ENCODE measurements at regions not wholly inside any gene's neighbourhood (a gene's known extent, or its start where the extent isn't known, plus 50 kb on each side); places are given as distances from the start of the nearest gene placed in this dataset.
"Not testable (repeated sequence)": the region's sequence is repeated elsewhere in the genome, so short reads cannot be mapped to it uniquely, and the experiment has no call there.

- Histone ChIP-seq H3K4me1 (ENCODE audit: control insufficient read depth in 2 of 2, insufficient read depth in 2 of 2, low read length in 2 of 2) (no peaks in the 10 kb centered on the region), H3K36me3 (ENCODE audit: control insufficient read depth in 2 of 2, insufficient read depth in 2 of 2, low read length in 1 of 2) (no peaks in the 10 kb centered on the region), H3K9me3 (ENCODE audit: control insufficient read depth in 2 of 2, insufficient read depth in 1 of 2, low read length in 1 of 2) (no peaks in the 10 kb centered on the region), H3K4me3 (ENCODE audit: low read length in 2 of 2) (no peak overlapping the region), H3K27me3 (ENCODE audit: control insufficient read depth in 2 of 2, insufficient read depth in 1 of 2, low read length in 1 of 2) (no peaks in the 10 kb centered on the region), H3K27ac (ENCODE audit: low read depth in 1 of 2, low read length in 1 of 2) (no peak overlapping the region)
- no peak for DNase-seq (ENCODE audit: low read depth in 6 of 9, low spot score in 9 of 9)
- WGBS: 82% methylated on average over 2 of the region's 2 CpGs
Observed at GRCh38 chr10:65235266-65235665, 1690.6 kb upstream of the LRRTM3 start.

GRCh38 chr10:65235846-65236245 lies 1690.0 kb upstream of the LRRTM3 start:
- no peak for DNase-seq (ENCODE audit: low read depth in 6 of 9, low spot score in 9 of 9)
- H3K4me3 ChIP-seq (ENCODE audit: low read length in 2 of 2): no peak overlapping the region
- no peaks in the 10 kb centered on the region for H3K36me3 ChIP-seq (ENCODE audit: control insufficient read depth in 2 of 2, insufficient read depth in 2 of 2, low read length in 1 of 2)
- H3K27ac ChIP-seq (ENCODE audit: low read depth in 1 of 2, low read length in 1 of 2): no peak overlapping the region
- no peaks in the 10 kb centered on the region for H3K4me1 ChIP-seq (ENCODE audit: control insufficient read depth in 2 of 2, insufficient read depth in 2 of 2, low read length in 2 of 2)
- H3K9me3 ChIP-seq (ENCODE audit: control insufficient read depth in 2 of 2, insufficient read depth in 1 of 2, low read length in 1 of 2): no peaks in the 10 kb centered on the region
- no peaks in the 10 kb centered on the region for H3K27me3 ChIP-seq (ENCODE audit: control insufficient read depth in 2 of 2, insufficient read depth in 1 of 2, low read length in 1 of 2)
- WGBS: 92% methylated on average over 2 of the region's 2 CpGs

GRCh38 chr10:65265451-65265954 lies 1660.3 kb upstream of the LRRTM3 start:
- Histone ChIP-seq H3K4me1 (ENCODE audit: control insufficient read depth in 2 of 2, insufficient read depth in 2 of 2, low read length in 2 of 2) (no peaks in the 10 kb centered on the region), H3K4me3 (ENCODE audit: low read length in 2 of 2) (no peak overlapping the region), H3K36me3 (ENCODE audit: control insufficient read depth in 2 of 2, insufficient read depth in 2 of 2, low read length in 1 of 2) (no peaks in the 10 kb centered on the region), H3K27ac (ENCODE audit: low read depth in 1 of 2, low read length in 1 of 2) (no peak overlapping the region), H3K27me3 (ENCODE audit: control insufficient read depth in 2 of 2, insufficient read depth in 1 of 2, low read length in 1 of 2) (no peaks in the 10 kb centered on the region), H3K9me3 (ENCODE audit: control insufficient read depth in 2 of 2, insufficient read depth in 1 of 2, low read length in 1 of 2) (peaks cover 0 to 7% of the 10 kb centered on the region in 2 donors)
- WGBS: 87% methylated on average over 2 of the region's 2 CpGs
- no peak for DNase-seq (ENCODE audit: low read depth in 6 of 9, low spot score in 9 of 9)

- DNase-seq (ENCODE audit: low read depth in 6 of 9, low spot score in 9 of 9); H3K36me3 ChIP-seq (ENCODE audit: control insufficient read depth in 2 of 2, insufficient read depth in 2 of 2, low read length in 1 of 2); H3K4me1 ChIP-seq (ENCODE audit: control insufficient read depth in 2 of 2, insufficient read depth in 2 of 2, low read length in 2 of 2); H3K27me3 ChIP-seq (ENCODE audit: control insufficient read depth in 2 of 2, insufficient read depth in 1 of 2, low read length in 1 of 2); H3K9me3 ChIP-seq (ENCODE audit: control insufficient read depth in 2 of 2, insufficient read depth in 1 of 2, low read length in 1 of 2); H3K4me3 ChIP-seq (ENCODE audit: low read length in 2 of 2); H3K27ac ChIP-seq (ENCODE audit: low read depth in 1 of 2, low read length in 1 of 2): not testable (repeated sequence)
Observed at GRCh38 chr10:65269551-65269950, 1656.3 kb upstream of the LRRTM3 start.

GRCh38 chr10:65270969-65271368 lies 1654.9 kb upstream of the LRRTM3 start:
- no peak for DNase-seq (ENCODE audit: low read depth in 6 of 9, low spot score in 9 of 9)
- H3K9me3 ChIP-seq (ENCODE audit: control insufficient read depth in 2 of 2, insufficient read depth in 1 of 2, low read length in 1 of 2): peaks cover 0 to 9% of the 10 kb centered on the region in 2 donors
- no peaks in the 10 kb centered on the region for H3K27me3 ChIP-seq (ENCODE audit: control insufficient read depth in 2 of 2, insufficient read depth in 1 of 2, low read length in 1 of 2)
- 97% methylated on average over 10 of the region's 10 CpGs for WGBS
- H3K4me3 ChIP-seq (ENCODE audit: low read length in 2 of 2): no peak overlapping the region
- H3K36me3 ChIP-seq (ENCODE audit: control insufficient read depth in 2 of 2, insufficient read depth in 2 of 2, low read length in 1 of 2): no peaks in the 10 kb centered on the region
- H3K4me1 ChIP-seq (ENCODE audit: control insufficient read depth in 2 of 2, insufficient read depth in 2 of 2, low read length in 2 of 2): no peaks in the 10 kb centered on the region
- no peak overlapping the region for H3K27ac ChIP-seq (ENCODE audit: low read depth in 1 of 2, low read length in 1 of 2)

- H3K4me1 ChIP-seq (ENCODE audit: control insufficient read depth in 2 of 2, insufficient read depth in 2 of 2, low read length in 2 of 2): no peaks in the 10 kb centered on the region
- no peaks in the 10 kb centered on the region for H3K36me3 ChIP-seq (ENCODE audit: control insufficient read depth in 2 of 2, insufficient read depth in 2 of 2, low read length in 1 of 2)
- H3K27ac ChIP-seq (ENCODE audit: low read depth in 1 of 2, low read length in 1 of 2): no peak overlapping the region
- H3K4me3 ChIP-seq (ENCODE audit: low read length in 2 of 2): no peak overlapping the region
- DNase-seq (ENCODE audit: low read depth in 6 of 9, low spot score in 9 of 9): no peak
- no peaks in the 10 kb centered on the region for H3K27me3 ChIP-seq (ENCODE audit: control insufficient read depth in 2 of 2, insufficient read depth in 1 of 2, low read length in 1 of 2)
- H3K9me3 ChIP-seq (ENCODE audit: control insufficient read depth in 2 of 2, insufficient read depth in 1 of 2, low read length in 1 of 2): peaks cover 0 to 9% of the 10 kb centered on the region in 2 donors
Observed at GRCh38 chr10:65273115-65273514, 1652.7 kb upstream of the LRRTM3 start.

- DNase-seq (ENCODE audit: low read depth in 6 of 9, low spot score in 9 of 9): no peak
- peaks cover 0 to 15% of the 10 kb centered on the region in 2 donors for H3K9me3 ChIP-seq (ENCODE audit: control insufficient read depth in 2 of 2, insufficient read depth in 1 of 2, low read length in 1 of 2)
- WGBS: 93% methylated on average over 4 of the region's 4 CpGs
- no peaks in the 10 kb centered on the region for H3K27me3 ChIP-seq (ENCODE audit: control insufficient read depth in 2 of 2, insufficient read depth in 1 of 2, low read length in 1 of 2)
- no peak overlapping the region for H3K27ac ChIP-seq (ENCODE audit: low read depth in 1 of 2, low read length in 1 of 2)
- H3K4me1 ChIP-seq (ENCODE audit: control insufficient read depth in 2 of 2, insufficient read depth in 2 of 2, low read length in 2 of 2): no peaks in the 10 kb centered on the region
- H3K36me3 ChIP-seq (ENCODE audit: control insufficient read depth in 2 of 2, insufficient read depth in 2 of 2, low read length in 1 of 2): no peaks in the 10 kb centered on the region
- no peak overlapping the region for H3K4me3 ChIP-seq (ENCODE audit: low read length in 2 of 2)
Observed at GRCh38 chr10:65275296-65275695, 1650.5 kb upstream of the LRRTM3 start.

GRCh38 chr10:65284495-65285041 lies 1641.3 kb upstream of the LRRTM3 start:
- no peak for DNase-seq (ENCODE audit: low read depth in 6 of 9, low spot score in 9 of 9)
- 94% methylated on average over 5 of the region's 5 CpGs for WGBS

GRCh38 chr10:65285726-65286125 lies 1640.1 kb upstream of the LRRTM3 start:
- peaks cover 0 to 12% of the 10 kb centered on the region in 2 donors for H3K9me3 ChIP-seq (ENCODE audit: control insufficient read depth in 2 of 2, insufficient read depth in 1 of 2, low read length in 1 of 2)
- 90% methylated on average over 3 of the region's 3 CpGs for whole genome bisulfite sequencing
- not testable (repeated sequence) for H3K27me3 ChIP-seq (ENCODE audit: control insufficient read depth in 2 of 2, insufficient read depth in 1 of 2, low read length in 1 of 2); H3K36me3 ChIP-seq (ENCODE audit: control insufficient read depth in 2 of 2, insufficient read depth in 2 of 2, low read length in 1 of 2); H3K27ac ChIP-seq (ENCODE audit: low read depth in 1 of 2, low read length in 1 of 2); H3K4me3 ChIP-seq (ENCODE audit: low read length in 2 of 2); DNase-seq (ENCODE audit: low read depth in 6 of 9, low spot score in 9 of 9); H3K4me1 ChIP-seq (ENCODE audit: control insufficient read depth in 2 of 2, insufficient read depth in 2 of 2, low read length in 2 of 2)

More at GRCh38 chr10:65284495-65285041, 1641.3 kb upstream of the LRRTM3 start:
- Histone ChIP-seq H3K27ac (ENCODE audit: low read depth in 1 of 2, low read length in 1 of 2) (no peak overlapping the region), H3K9me3 (ENCODE audit: control insufficient read depth in 2 of 2, insufficient read depth in 1 of 2, low read length in 1 of 2) (peaks cover 0 to 12% of the 10 kb centered on the region in 2 donors), H3K4me3 (ENCODE audit: low read length in 2 of 2) (no peak overlapping the region), H3K36me3 (ENCODE audit: control insufficient read depth in 2 of 2, insufficient read depth in 2 of 2, low read length in 1 of 2) (no peaks in the 10 kb centered on the region), H3K27me3 (ENCODE audit: control insufficient read depth in 2 of 2, insufficient read depth in 1 of 2, low read length in 1 of 2) (no peaks in the 10 kb centered on the region), H3K4me1 (ENCODE audit: control insufficient read depth in 2 of 2, insufficient read depth in 2 of 2, low read length in 2 of 2) (no peaks in the 10 kb centered on the region)

Data from thymus (tissue), 11 donors.